SK-N-MC (cell line): ENCODE measurements at regions not wholly inside any gene's neighbourhood (a gene's known extent, or its start where the extent isn't known, plus 50 kb on each side); places are given as distances from the start of the nearest gene placed in this dataset.
"Not testable (repeated sequence)": the region's sequence is repeated elsewhere in the genome, so short reads cannot be mapped to it uniquely, and the experiment has no call there.

Experiments used
- EZH2 ChIP-seq: fragments of 200-600 bp; sonication (generic); IDR thresholded peaks from one replicate; pipeline ENCODE4 v1.6.1; 2017; ENCODE audit warnings: antibody characterized with exemption
- FOXP2 ChIP-seq: optimal IDR thresholded peaks from 2 replicates; pipeline ENCODE3; 2011; ENCODE audit warnings: mild to moderate bottlenecking, moderate library complexity; ENCODE audit not compliant: insufficient read depth; ENCODE audit errors: extremely low read length, control extremely low read depth
- POLR2AphosphoS5 ChIP-seq: IDR thresholded peaks from 2 replicates; pipeline ENCODE4 v1.6.1; 2012; ENCODE audit warnings: mild to moderate bottlenecking, low read depth, low read length, borderline replicate concordance

DNA sequence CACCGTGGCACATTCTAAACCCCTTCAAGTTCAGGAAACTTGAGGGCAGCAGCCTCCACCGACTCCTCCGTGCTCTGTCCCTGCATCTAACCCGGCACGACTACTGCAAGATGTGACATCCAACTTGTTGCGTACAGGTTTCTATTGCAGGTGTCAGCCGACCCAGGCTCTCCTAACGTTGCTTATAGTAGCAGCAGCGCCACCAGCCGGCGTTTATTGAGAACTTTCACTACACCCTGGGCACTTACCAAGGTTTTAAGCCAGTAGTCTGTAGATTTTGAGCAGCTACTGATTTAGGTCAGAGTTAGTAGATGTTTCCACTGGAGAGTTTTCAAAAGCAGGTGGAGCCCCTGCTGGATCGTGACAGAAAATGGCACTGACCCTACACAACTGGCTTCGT, 123.8 kb upstream of the PRKX start:
- not testable (repeated sequence) for TF ChIP-seq POLR2AphosphoS5, EZH2, FOXP2
